Endothelial cell of umbilical vein (primary cell): ENCODE measurements at regions not wholly inside any gene's neighbourhood (a gene's known extent, or its start where the extent isn't known, plus 50 kb on each side); places are given as distances from the start of the nearest gene placed in this dataset.

Source experiments
- BruUV-seq: library from RNA; stranded (reverse); fragments of 400-500 nt; replicated peaks from 2 replicates; lab custom pipeline; 2021; lab: Mats Ljungman, UMichigan
- CTCF ChIA-PET: fragments of 300-600, 350-600 bp; sonication (Branson Sonifier 250); formaldehyde crosslinking; loops from one replicate; lab custom pipeline; 2021; ENCODE audit warnings: antibody characterized with exemption, inconsistent platforms; lab: Charles Lee
- POLR2A ChIA-PET: fragments of 300-600, 350-600 bp; sonication (Branson Sonifier 250); formaldehyde crosslinking; loops from one replicate; lab custom pipeline; 2021; ENCODE audit warnings: antibody characterized with exemption, inconsistent platforms; lab: Charles Lee
- DNase-seq: peaks from one replicate; pipeline ENCODE4 v3.0.0-alpha.2; 2011; ENCODE audit warnings: low read depth, low spot score
- FAIRE-seq: peaks from 2 replicates; lab custom pipeline; 2011; peaks lifted over from hg19 to GRCh38; lab: Jason Lieb, UNC
- H2AFZ ChIP-seq: 2 replicates; pipeline ENCODE4 v1.6.0; 2012; ENCODE audit warnings: low read depth, low read length, control low read depth, inconsistent platforms
- H3K27ac ChIP-seq: 2 replicates; pipeline ENCODE4 v1.5.1; 2011; ENCODE audit warnings: low read depth, mild to moderate bottlenecking, control low read depth, low read length, moderate library complexity; ENCODE audit not compliant: insufficient read depth
- H3K27me3 ChIP-seq, 2 experiments: 2 replicates each; pipeline versions ENCODE4 v1.6.0 to v1.6.1; 2011; ENCODE audit warnings: low read length in 2 of 2, mixed read lengths in 1 of 2; ENCODE audit not compliant: control insufficient read depth in 2 of 2, insufficient read depth in 2 of 2
- H3K36me3 ChIP-seq, 2 experiments: 2 replicates in 1 of 2; 3 replicates in 1 of 2; pipeline ENCODE4 v1.5.1; 2011; ENCODE audit warnings: low read length in 2 of 2, mild to moderate bottlenecking in 1 of 2, moderate library complexity in 1 of 2; ENCODE audit not compliant: control insufficient read depth in 2 of 2, insufficient read depth in 2 of 2; ENCODE audit errors: extremely low read depth in 1 of 2
- H3K4me1 ChIP-seq: 3 replicates; pipeline ENCODE4 v1.5.1; 2011; ENCODE audit warnings: mild to moderate bottlenecking, low read length; ENCODE audit not compliant: control insufficient read depth, insufficient read depth; ENCODE audit errors: extremely low read depth
- H3K4me2 ChIP-seq: 2 replicates; pipeline ENCODE4 v1.6.1; 2011; ENCODE audit warnings: low read length, control low read depth, mixed read lengths; ENCODE audit not compliant: insufficient read depth
- H3K4me3 ChIP-seq, 3 experiments: fragments of 200-600 bp in 1 of 3; sonication (generic), shearing (Covaris generic) in 1 of 3; replicated peaks in 1 of 3; 2 replicates each; pipeline ENCODE4 v1.5.1; 2011 to 2016; ENCODE audit warnings: control low read depth in 3 of 3, low read length in 3 of 3, mild to moderate bottlenecking in 2 of 3, inconsistent platforms in 1 of 3, low read depth in 1 of 3, moderate library complexity in 1 of 3; ENCODE audit not compliant: insufficient read depth in 1 of 3
- H3K79me2 ChIP-seq: 2 replicates; pipeline ENCODE4 v1.6.0; 2012; ENCODE audit warnings: low read length, inconsistent platforms; ENCODE audit not compliant: control insufficient read depth, insufficient read depth
- H3K9ac ChIP-seq: replicated peaks from 2 replicates; pipeline ENCODE3; 2011; ENCODE audit warnings: low read length, control low read depth; ENCODE audit not compliant: insufficient read depth; ENCODE audit errors: extremely low read depth
- H3K9me1 ChIP-seq: replicated peaks from 3 replicates; pipeline ENCODE4 v1.6.0; 2011; ENCODE audit warnings: mild to moderate bottlenecking, low read length; ENCODE audit not compliant: control insufficient read depth, insufficient read depth; ENCODE audit errors: extremely low read depth
- H3K9me3 ChIP-seq: replicated peaks from 2 replicates; pipeline ENCODE4 v1.5.1; 2012; ENCODE audit warnings: low read length, inconsistent platforms; ENCODE audit not compliant: control insufficient read depth, insufficient read depth
- H4K20me1 ChIP-seq: replicated peaks from 2 replicates; pipeline ENCODE3; 2011; ENCODE audit warnings: mild to moderate bottlenecking, low read length; ENCODE audit not compliant: control insufficient read depth, insufficient read depth; ENCODE audit errors: extremely low read depth
- EZH2 ChIP-seq: IDR thresholded peaks from 2 replicates; pipeline ENCODE4 v1.6.1; 2012; ENCODE audit warnings: borderline replicate concordance, low read depth, mild to moderate bottlenecking, moderate library complexity, low read length, inconsistent platforms; ENCODE audit not compliant: severe bottlenecking
- FOS ChIP-seq: IDR thresholded peaks from 2 replicates; pipeline ENCODE4 v1.6.1; 2011; ENCODE audit warnings: mild to moderate bottlenecking, low read length, moderate library complexity, borderline replicate concordance; ENCODE audit not compliant: insufficient read depth
- GATA2 ChIP-seq: IDR thresholded peaks from 2 replicates; pipeline ENCODE4 v1.7.0; 2011; ENCODE audit warnings: low read depth, mild to moderate bottlenecking, moderate library complexity, mixed read lengths, low read length; ENCODE audit not compliant: insufficient read length, insufficient read depth
- JUN ChIP-seq: IDR thresholded peaks from 2 replicates; pipeline ENCODE4 v1.6.1; 2011; ENCODE audit warnings: borderline replicate concordance, low read depth; ENCODE audit not compliant: insufficient read length, insufficient read depth
- MYC ChIP-seq: IDR thresholded peaks from one replicate; pipeline ENCODE4 v1.6.1; 2011; ENCODE audit warnings: mild to moderate bottlenecking, low read depth, low read length
- POLR2A ChIP-seq: IDR thresholded peaks from 2 replicates; pipeline ENCODE4 v1.6.1; 2012; ENCODE audit warnings: low read depth, mild to moderate bottlenecking, control low read depth, low read length
- POLR2AphosphoS5 ChIP-seq: IDR thresholded peaks from 2 replicates; pipeline ENCODE4 v1.6.1; 2012; ENCODE audit warnings: low read depth, mild to moderate bottlenecking, control low read depth, low read length, moderate library complexity; ENCODE audit not compliant: insufficient read depth
- dilution Hi-C: fragments of 300-500 bp; cut with MboI; formaldehyde crosslinking; loops from one replicate; pipeline ENCODE4 v1.15.0; 2019; ENCODE audit warnings: low sequenced_read_pairs; ENCODE audit not compliant: extremely low pct_ligation_motif_present
- intact Hi-C: fragments of 100-400 bp; cut with micrococcal nuclease; formaldehyde crosslinking; loops from one replicate; pipeline ENCODE4 v1.10.0; 2022
- TF ChIP-seq, protein P1 (sequence below), 2 donors: IDR thresholded peaks; 1 replicate in 1 of 2; 2 replicates in 1 of 2; pipeline ENCODE4 v1.5.1; 2011; ENCODE audit warnings: low read length in 2 of 2, mild to moderate bottlenecking in 2 of 2, moderate library complexity in 2 of 2, control low read depth in 1 of 2, inconsistent platforms in 1 of 2, low read depth in 1 of 2; ENCODE audit not compliant: insufficient read depth in 1 of 2; ENCODE audit errors: extremely low read depth in 1 of 2
- TF ChIP-seq, protein P2 (sequence below): IDR thresholded peaks from 2 replicates; pipeline ENCODE4 v1.6.1; 2011; ENCODE audit not compliant: insufficient read depth, insufficient read length

DNA sequence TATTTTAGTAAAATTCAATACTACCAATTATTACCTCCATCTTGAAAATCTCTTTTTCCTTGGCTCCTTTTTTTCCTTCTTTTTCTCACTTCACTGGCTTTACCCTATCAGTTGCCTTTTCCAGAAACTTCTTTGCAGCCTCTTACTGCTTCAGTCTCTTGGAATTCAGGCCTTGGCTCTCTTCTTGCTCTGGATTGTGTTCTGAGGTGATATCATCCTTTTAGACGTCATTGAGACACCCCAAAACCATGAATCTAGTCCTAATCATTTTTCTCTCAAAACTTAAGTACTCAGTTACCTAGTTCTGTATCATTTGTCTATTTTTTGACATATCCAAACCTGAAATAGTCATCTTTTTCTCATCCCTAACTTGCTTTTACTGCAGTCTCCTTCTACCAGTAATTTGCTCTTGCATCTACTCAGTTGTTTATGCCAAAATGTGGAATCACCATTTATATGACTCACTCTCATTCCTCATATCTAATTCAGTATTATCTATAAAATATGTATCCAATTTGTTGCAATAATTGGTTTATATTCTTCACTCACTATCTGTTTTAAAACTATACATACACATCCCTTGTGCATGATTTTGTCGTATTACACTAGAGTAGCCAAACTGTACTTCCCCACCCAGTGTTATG lies 703.2 kb upstream of the CCDC54 start:
- BruUV-seq, result no TSS peak

More for the DNA sequence above, 703.2 kb upstream of the CCDC54 start:
- Histone ChIP-seq H3K4me1 (no peaks in the 10 kb centered on the region), H3K9me1 (no peaks in the 10 kb centered on the region), H3K27ac (no peak overlapping the region), H3K79me2 (no peaks in the 10 kb centered on the region), H3K9me3 (no peaks in the 10 kb centered on the region), H3K4me2 (no peak overlapping the region), H4K20me1 (no peaks in the 10 kb centered on the region), H3K4me3 (no peak overlapping the region), H3K36me3 (no peaks in the 10 kb centered on the region), H3K27me3 (no peaks in the 10 kb centered on the region), H3K9ac (no peak overlapping the region), H2AFZ (no peak overlapping the region)
- ChIA-PET CTCF (no interaction called here), POLR2A (no interaction called here)
- TF ChIP-seq, protein P1, sequence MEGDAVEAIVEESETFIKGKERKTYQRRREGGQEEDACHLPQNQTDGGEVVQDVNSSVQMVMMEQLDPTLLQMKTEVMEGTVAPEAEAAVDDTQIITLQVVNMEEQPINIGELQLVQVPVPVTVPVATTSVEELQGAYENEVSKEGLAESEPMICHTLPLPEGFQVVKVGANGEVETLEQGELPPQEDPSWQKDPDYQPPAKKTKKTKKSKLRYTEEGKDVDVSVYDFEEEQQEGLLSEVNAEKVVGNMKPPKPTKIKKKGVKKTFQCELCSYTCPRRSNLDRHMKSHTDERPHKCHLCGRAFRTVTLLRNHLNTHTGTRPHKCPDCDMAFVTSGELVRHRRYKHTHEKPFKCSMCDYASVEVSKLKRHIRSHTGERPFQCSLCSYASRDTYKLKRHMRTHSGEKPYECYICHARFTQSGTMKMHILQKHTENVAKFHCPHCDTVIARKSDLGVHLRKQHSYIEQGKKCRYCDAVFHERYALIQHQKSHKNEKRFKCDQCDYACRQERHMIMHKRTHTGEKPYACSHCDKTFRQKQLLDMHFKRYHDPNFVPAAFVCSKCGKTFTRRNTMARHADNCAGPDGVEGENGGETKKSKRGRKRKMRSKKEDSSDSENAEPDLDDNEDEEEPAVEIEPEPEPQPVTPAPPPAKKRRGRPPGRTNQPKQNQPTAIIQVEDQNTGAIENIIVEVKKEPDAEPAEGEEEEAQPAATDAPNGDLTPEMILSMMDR (IDR thresholded peaks at IDR 0.05; ENCODE audit: extremely low read depth in 1 of 2, insufficient read depth in 1 of 2, low read depth in 1 of 2, low read length in 2 of 2), result no peak
- TF ChIP-seq EZH2 (no peak), POLR2AphosphoS5 (no peak), FOS (no peak), GATA2 (no peak), MYC (no peak), POLR2A (no peak), JUN (no peak)
- TF ChIP-seq, protein P2, sequence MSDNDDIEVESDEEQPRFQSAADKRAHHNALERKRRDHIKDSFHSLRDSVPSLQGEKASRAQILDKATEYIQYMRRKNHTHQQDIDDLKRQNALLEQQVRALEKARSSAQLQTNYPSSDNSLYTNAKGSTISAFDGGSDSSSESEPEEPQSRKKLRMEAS, result no peak
- DNase-seq (no peak), FAIRE-seq (no peak)
- dilution Hi-C loops (no loop called here), intact Hi-C loops (no loop called here)
